Mesothelial cell of epicardium (in vitro differentiated cells): ENCODE measurements at regions not wholly inside any gene's neighbourhood (a gene's known extent, or its start where the extent isn't known, plus 50 kb on each side); places are given as distances from the start of the nearest gene placed in this dataset.

Experiments
- DNase-seq, 2 experiments: peaks; one replicate each; pipeline ENCODE4 v3.0.0; 2021; ENCODE audit warnings: low spot score in 2 of 2; ENCODE audit not compliant: unreplicated experiment in 2 of 2
- H3K27ac Mint-ChIP-seq: 2 replicates; pipeline ENCODE4 v1.8.0; 2021; ENCODE audit warnings: mixed read lengths
- H3K27me3 Mint-ChIP-seq: 2 replicates; pipeline ENCODE4 v1.8.0; 2021; ENCODE audit warnings: low read depth, mixed read lengths
- H3K36me3 Mint-ChIP-seq: 2 replicates; pipeline ENCODE4 v1.8.0; 2021; ENCODE audit warnings: mixed read lengths
- H3K4me1 Mint-ChIP-seq: 2 replicates; pipeline ENCODE4 v1.8.0; 2021; ENCODE audit warnings: mixed read lengths
- H3K4me3 Mint-ChIP-seq: 2 replicates; pipeline ENCODE4 v1.8.0; 2021; ENCODE audit warnings: mild to moderate bottlenecking, moderate library complexity, mixed read lengths
- H3K9me3 Mint-ChIP-seq: 2 replicates; pipeline ENCODE4 v1.8.0; 2021; ENCODE audit warnings: mixed read lengths
- TF ChIP-seq, protein P1 (sequence below): fragments of 200-600 bp; sonication (generic); IDR thresholded peaks from one replicate; pipeline ENCODE4 v1.5.0; 2021; ENCODE audit warnings: antibody characterized with exemption; ENCODE audit not compliant: unreplicated experiment

DNA sequence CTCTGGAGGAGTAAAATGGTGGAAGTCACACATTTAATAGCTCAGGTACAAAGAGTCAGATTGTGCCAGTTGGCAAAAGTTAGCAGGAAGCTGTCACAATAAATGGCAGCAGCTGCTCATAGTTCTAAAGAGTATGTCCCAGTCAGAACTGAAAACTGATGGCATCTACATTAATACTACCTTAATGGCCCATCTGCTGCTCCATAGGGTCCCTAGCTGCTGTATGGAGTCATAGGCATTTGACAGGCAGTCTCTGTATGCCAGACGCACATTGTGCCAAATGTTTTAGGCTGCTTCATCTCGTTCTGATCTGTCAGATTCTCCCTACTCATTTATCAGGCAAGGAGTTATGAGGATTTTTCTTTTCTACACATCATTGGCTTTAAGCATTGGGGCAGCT lies 515.8 kb upstream of the ARRDC3 start:
- H3K27ac Mint-ChIP-seq = no peak overlapping the region
- H3K36me3 Mint-ChIP-seq = no peaks in the 10 kb centered on the region
- DNase-seq = no peak
- no peaks in the 10 kb centered on the region for H3K27me3 Mint-ChIP-seq
- no peaks in the 10 kb centered on the region for H3K4me1 Mint-ChIP-seq
- H3K9me3 Mint-ChIP-seq = no peaks in the 10 kb centered on the region
- H3K4me3 Mint-ChIP-seq = no peak overlapping the region
- TF ChIP-seq, protein P1, sequence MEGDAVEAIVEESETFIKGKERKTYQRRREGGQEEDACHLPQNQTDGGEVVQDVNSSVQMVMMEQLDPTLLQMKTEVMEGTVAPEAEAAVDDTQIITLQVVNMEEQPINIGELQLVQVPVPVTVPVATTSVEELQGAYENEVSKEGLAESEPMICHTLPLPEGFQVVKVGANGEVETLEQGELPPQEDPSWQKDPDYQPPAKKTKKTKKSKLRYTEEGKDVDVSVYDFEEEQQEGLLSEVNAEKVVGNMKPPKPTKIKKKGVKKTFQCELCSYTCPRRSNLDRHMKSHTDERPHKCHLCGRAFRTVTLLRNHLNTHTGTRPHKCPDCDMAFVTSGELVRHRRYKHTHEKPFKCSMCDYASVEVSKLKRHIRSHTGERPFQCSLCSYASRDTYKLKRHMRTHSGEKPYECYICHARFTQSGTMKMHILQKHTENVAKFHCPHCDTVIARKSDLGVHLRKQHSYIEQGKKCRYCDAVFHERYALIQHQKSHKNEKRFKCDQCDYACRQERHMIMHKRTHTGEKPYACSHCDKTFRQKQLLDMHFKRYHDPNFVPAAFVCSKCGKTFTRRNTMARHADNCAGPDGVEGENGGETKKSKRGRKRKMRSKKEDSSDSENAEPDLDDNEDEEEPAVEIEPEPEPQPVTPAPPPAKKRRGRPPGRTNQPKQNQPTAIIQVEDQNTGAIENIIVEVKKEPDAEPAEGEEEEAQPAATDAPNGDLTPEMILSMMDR = no peak

DNA sequence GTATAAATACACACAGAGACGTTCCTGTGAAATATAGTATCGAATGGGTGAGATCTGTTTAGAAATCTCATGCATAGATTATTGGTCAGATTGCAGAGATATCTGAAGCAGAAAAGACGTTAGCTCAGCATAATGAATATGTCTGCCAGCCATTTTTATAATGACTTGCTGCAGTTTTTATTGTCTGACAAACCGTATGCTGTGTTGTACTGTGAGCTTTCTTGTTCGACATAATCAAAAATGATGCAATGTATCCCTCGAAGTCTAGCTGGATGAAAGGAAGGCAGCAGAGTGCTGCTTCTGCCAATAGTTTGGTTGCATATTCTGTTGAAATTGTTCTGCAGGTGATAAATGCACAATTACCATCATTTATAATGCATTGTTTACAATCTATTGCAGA lies 514.9 kb upstream of the ARRDC3 start:
- TF ChIP-seq, protein P1 = no peak
- Mint-ChIP-seq H3K4me3 (no peak overlapping the region), H3K36me3 (no peaks in the 10 kb centered on the region), H3K27me3 (no peaks in the 10 kb centered on the region), H3K27ac (no peak overlapping the region), H3K4me1 (no peaks in the 10 kb centered on the region), H3K9me3 (peaks cover 1% of the 10 kb centered on the region)
- no peak for DNase-seq

- Mint-ChIP-seq H3K4me3 (no peak overlapping the region), H3K36me3 (no peaks in the 10 kb centered on the region), H3K4me1 (peaks cover 3% of the 10 kb centered on the region), H3K27me3 (no peaks in the 10 kb centered on the region), H3K27ac (no peak overlapping the region), H3K9me3 (peaks cover 16% of the 10 kb centered on the region)
- TF ChIP-seq, protein P1 = no peak
- no peak for DNase-seq
These were observed 505.7 kb upstream of the ARRDC3 start for GRCh38 chr5:91888810-91889209.

- no peak for DNase-seq
- Mint-ChIP-seq H3K36me3 (no peaks in the 10 kb centered on the region), H3K27ac (no peak overlapping the region)
These were observed 502.5 kb upstream of the ARRDC3 start for GRCh38 chr5:91885291-91886265.

DNA sequence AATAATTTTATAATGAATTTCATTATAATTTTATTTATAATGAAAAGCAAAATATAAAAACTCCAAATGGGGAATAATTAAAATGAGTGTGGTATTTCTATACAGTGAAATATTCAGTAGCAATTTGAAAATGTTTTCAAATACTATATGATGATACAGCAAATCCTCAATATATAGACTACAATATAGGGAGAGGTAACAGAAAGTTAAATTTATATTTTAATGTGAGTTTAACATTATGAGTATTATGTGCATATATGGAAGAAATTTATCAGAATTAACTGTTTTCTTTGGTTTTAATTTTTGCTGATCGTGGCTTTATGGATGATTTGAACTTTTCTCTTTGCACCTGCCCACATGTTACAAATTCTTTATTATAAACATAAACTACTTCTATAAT lies 500.9 kb upstream of the ARRDC3 start:
- Mint-ChIP-seq H3K9me3 (peaks cover 18% of the 10 kb centered on the region), H3K4me3 (no peak overlapping the region), H3K36me3 (no peaks in the 10 kb centered on the region), H3K27me3 (no peaks in the 10 kb centered on the region), H3K4me1 (peaks cover 3% of the 10 kb centered on the region), H3K27ac (no peak overlapping the region)
- no peak for DNase-seq
- TF ChIP-seq, protein P1 = no peak

More at GRCh38 chr5:91885291-91886265, 502.5 kb upstream of the ARRDC3 start:
- TF ChIP-seq, protein P1 = no peak
- Mint-ChIP-seq H3K9me3 (peaks cover 9% of the 10 kb centered on the region), H3K27me3 (no peaks in the 10 kb centered on the region), H3K4me3 (no peak overlapping the region), H3K4me1 (peaks cover 3% of the 10 kb centered on the region)
